K562 (cell line): ENCODE measurements at regions not wholly inside any gene's neighbourhood (a gene's known extent, or its start where the extent isn't known, plus 50 kb on each side); places are given as distances from the start of the nearest gene placed in this dataset.

Experiments
- ATAC-seq: fragments of 200-7000 bp; cut with Tn5 transposase; 3 replicates; pipeline ENCODE4 v1.9.1; 2020; ENCODE audit warnings: moderate library complexity
- BruUV-seq: library from RNA; stranded (reverse); fragments of 400-500 nt; replicated peaks from 2 replicates; lab custom pipeline; 2021; lab: Mats Ljungman, UMichigan
- CTCF ChIA-PET: fragments of 300-600 bp; formaldehyde crosslinking; extraction: SDS; loops from one replicate; lab custom pipeline; 2021; ENCODE audit warnings: low intra/inter-chr PET ratio; lab: Yijun Ruan, JAX
- POLR2A ChIA-PET: fragments of 300-600, 350-650 bp; sonication (Branson Sonifier 250); formaldehyde crosslinking; extraction: SDS; loops from one replicate; lab custom pipeline; 2021; ENCODE audit warnings: antibody characterized with exemption, inconsistent platforms; lab: Yijun Ruan, JAX
- DNase-seq, 4 experiments: peaks; one replicate each; pipeline versions ENCODE4 v3.0.0 to v3.0.0-alpha.2; 2011 to 2018; ENCODE audit warnings: low spot score in 3 of 4, mixed read lengths in 3 of 4; ENCODE audit errors: extremely low read depth in 1 of 4
- FAIRE-seq: peaks from 2 replicates; lab custom pipeline; 2011; peaks lifted over from hg19 to GRCh38; lab: Jason Lieb, UNC
- H2AFZ ChIP-seq: 2 replicates; pipeline ENCODE4 v1.6.0; 2011; ENCODE audit warnings: low read depth, low read length, control low read depth, inconsistent platforms
- H3K27ac ChIP-seq: fragments of 200-600 bp; 3 replicates; pipeline ENCODE4 v1.8.0; 2011; ENCODE audit warnings: low read depth, mild to moderate bottlenecking, control low read depth, inconsistent platforms, low read length, moderate library complexity, mixed read lengths; ENCODE audit errors: extremely low read depth
- H3K27me3 ChIP-seq, 2 experiments: fragments of 300-600 bp in 1 of 2; 2 replicates in 1 of 2; 3 replicates in 1 of 2; pipeline versions ENCODE4 v1.6.0 to v1.8.0; 2011; ENCODE audit warnings: inconsistent platforms in 2 of 2, low read length in 2 of 2, mild to moderate bottlenecking in 1 of 2, mixed read lengths in 1 of 2, moderate library complexity in 1 of 2; ENCODE audit not compliant: control insufficient read depth in 2 of 2, insufficient read depth in 2 of 2
- H3K36me3 ChIP-seq: fragments of 300-600 bp; 3 replicates; pipeline ENCODE4 v1.8.0; 2011; ENCODE audit warnings: mild to moderate bottlenecking, low read length, inconsistent platforms; ENCODE audit not compliant: control insufficient read depth, insufficient read depth
- H3K4me1 ChIP-seq, 2 experiments: fragments of 200-600 bp in 1 of 2; replicated peaks in 1 of 2; 2 replicates in 1 of 2; 3 replicates in 1 of 2; pipeline versions ENCODE4 v1.5.1 to v1.8.0; 2011; ENCODE audit warnings: inconsistent platforms in 2 of 2, low read length in 2 of 2, mild to moderate bottlenecking in 1 of 2, mixed read lengths in 1 of 2, moderate library complexity in 1 of 2; ENCODE audit not compliant: control insufficient read depth in 2 of 2, insufficient read depth in 2 of 2
- H3K4me2 ChIP-seq: 2 replicates; pipeline ENCODE4 v1.6.1; 2011; ENCODE audit warnings: low read length, control low read depth, inconsistent platforms, mixed read lengths; ENCODE audit not compliant: insufficient read depth
- H3K4me3 ChIP-seq: fragments of 200-600 bp; sonication (generic), shearing (Covaris generic); 2 replicates; pipeline ENCODE4 v1.5.1; 2016; ENCODE audit warnings: control low read depth, inconsistent platforms
- H3K79me2 ChIP-seq: fragments of 200-600 bp; 3 replicates; pipeline ENCODE4 v1.8.0; 2011; ENCODE audit warnings: low read length, inconsistent platforms; ENCODE audit not compliant: control insufficient read depth, insufficient read depth
- H3K9ac ChIP-seq, 2 experiments: 2 replicates each; pipeline versions ENCODE4 v1.6.0 to v1.6.1; 2011; ENCODE audit warnings: low read depth in 2 of 2, low read length in 2 of 2, control low read depth in 1 of 2, inconsistent platforms in 1 of 2, mild to moderate bottlenecking in 1 of 2, mixed read lengths in 1 of 2; ENCODE audit not compliant: insufficient read depth in 1 of 2
- H3K9me1 ChIP-seq: one replicate; pipeline ENCODE4 v1.6.0; 2011; ENCODE audit warnings: inconsistent platforms, mild to moderate bottlenecking, low read length, moderate library complexity; ENCODE audit not compliant: control insufficient read depth, insufficient read depth
- H3K9me3 ChIP-seq: replicated peaks from 2 replicates; pipeline ENCODE4 v1.5.1; 2011; ENCODE audit warnings: low read depth, low read length, inconsistent platforms; ENCODE audit not compliant: control insufficient read depth, insufficient read depth
- H4K20me1 ChIP-seq: replicated peaks from 2 replicates; pipeline ENCODE4 v1.6.1; 2011; ENCODE audit warnings: low read length, inconsistent platforms, mixed read lengths; ENCODE audit not compliant: control insufficient read depth, insufficient read depth
- MEIS2 ChIP-seq: fragments of 450-650 bp; IDR thresholded peaks from 2 replicates; pipeline ENCODE4 v1.6.1; 2014; ENCODE audit warnings: mild to moderate bottlenecking; ENCODE audit not compliant: partially characterized antibody
- SMAD3 ChIP-seq: fragments of 450-650 bp; formaldehyde crosslinking; conservative IDR thresholded peaks from 2 replicates; pipeline ENCODE4 v1.4.0; 2020; ENCODE audit warnings: mild to moderate bottlenecking
- TSC22D4 ChIP-seq: fragments of 450-650 bp; IDR thresholded peaks from 2 replicates; pipeline ENCODE4 v1.6.1; 2016; ENCODE audit warnings: missing genetic modification characterization, missing biosample characterization, control low read depth
- XRCC4 ChIP-seq: IDR thresholded peaks from one replicate; pipeline ENCODE4 v1.6.1; 2011; ENCODE audit not compliant: insufficient read depth, insufficient read length; ENCODE audit errors: extremely low read depth
- WGBS: fragments of 100-300 bp; shearing (Covaris generic); methylation state at CpG from one replicate; pipeline ENCODE4 v1.1.6; 2016; ENCODE audit warnings: low coverage, mixed read lengths; ENCODE audit not compliant: insufficient coverage; ENCODE audit errors: missing lambda C conversion rate; 5-methylcytosine and 5-hydroxymethylcytosine counted together
- in situ Hi-C: fragments of 300-500 bp; cut with MboI; formaldehyde crosslinking; loops from 4 replicates; pipeline ENCODE4 v1.15.0; 2018; ENCODE audit warnings: inconsistent platforms, mixed read lengths
- intact Hi-C: fragments of 100-400 bp; cut with micrococcal nuclease; formaldehyde crosslinking; loops from 2 replicates; pipeline ENCODE4 v1.14.2; 2022
- TF ChIP-seq, protein P1 (sequence below): fragments of 450-650 bp; IDR thresholded peaks from 2 replicates; pipeline ENCODE4 v1.6.1; 2016; ENCODE audit warnings: mild to moderate bottlenecking
- TF ChIP-seq, protein P2 (sequence below): fragments of 250-450 bp; sonication (Bioruptor Pico); IDR thresholded peaks from 2 replicates; pipeline ENCODE4 v1.8.0; 2021; ENCODE audit warnings: moderate library complexity, mild to moderate bottlenecking, inconsistent platforms
- TF ChIP-seq, protein P3 (sequence below): sonication (generic); formaldehyde crosslinking; IDR thresholded peaks from 2 replicates; pipeline ENCODE4 v1.8.1; 2023; ENCODE audit warnings: mild to moderate bottlenecking, missing genetic modification reagents
- TF ChIP-seq, protein P4 (sequence below): fragments of 250-450 bp; sonication (Bioruptor Pico); IDR thresholded peaks from 2 replicates; pipeline ENCODE4 v1.8.0; 2021; ENCODE audit warnings: mild to moderate bottlenecking, moderate library complexity
- TF ChIP-seq, protein P5 (sequence below): sonication (generic); formaldehyde crosslinking; IDR thresholded peaks from 2 replicates; pipeline ENCODE4 v1.8.0; 2022; ENCODE audit warnings: mild to moderate bottlenecking, missing genetic modification reagents, borderline replicate concordance

DNA sequence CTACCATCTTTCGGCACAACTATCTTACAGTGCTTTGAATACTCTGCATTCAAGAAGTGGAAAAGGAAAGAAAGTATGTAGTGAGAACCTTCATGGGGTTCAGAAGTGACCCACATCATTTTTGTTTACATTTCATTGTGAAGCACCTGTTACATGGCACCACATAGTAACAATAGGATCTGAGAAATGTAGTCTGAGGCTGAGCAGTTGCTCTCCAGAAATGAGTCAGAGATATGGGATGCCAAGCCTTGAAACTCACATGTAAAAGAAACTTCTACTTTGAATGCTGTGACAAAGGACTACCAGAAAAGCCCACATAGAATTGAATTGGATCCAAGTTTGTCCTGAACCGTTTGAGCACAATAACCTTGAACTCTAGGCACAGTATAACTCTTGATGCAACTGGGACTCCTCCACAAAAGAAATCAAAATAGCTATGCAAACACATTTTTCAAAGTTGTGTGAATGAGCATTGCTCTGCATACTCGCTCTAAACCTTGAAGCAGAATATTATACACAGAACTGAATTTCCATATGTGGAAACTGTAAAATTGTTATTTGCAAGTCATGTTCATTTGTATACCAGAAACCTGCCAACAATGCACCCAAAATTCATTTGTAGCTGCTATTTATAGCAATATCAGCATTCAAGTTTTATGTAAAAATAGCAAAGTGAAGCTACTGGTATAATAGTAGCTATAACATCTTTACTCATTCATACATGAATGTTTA, 400.9 kb upstream of the POU3F2 start:
- DNase-seq (no peak), FAIRE-seq (no peak)
- 0% methylated on average over 3 of the region's 3 CpGs for WGBS
- POLR2A ChIA-PET, result no interaction called here
- no peak overlapping the region for H3K4me2 ChIP-seq
- in situ Hi-C loops, result no loop called here
- TF ChIP-seq TSC22D4, result no peak
- TF ChIP-seq, protein P1, sequence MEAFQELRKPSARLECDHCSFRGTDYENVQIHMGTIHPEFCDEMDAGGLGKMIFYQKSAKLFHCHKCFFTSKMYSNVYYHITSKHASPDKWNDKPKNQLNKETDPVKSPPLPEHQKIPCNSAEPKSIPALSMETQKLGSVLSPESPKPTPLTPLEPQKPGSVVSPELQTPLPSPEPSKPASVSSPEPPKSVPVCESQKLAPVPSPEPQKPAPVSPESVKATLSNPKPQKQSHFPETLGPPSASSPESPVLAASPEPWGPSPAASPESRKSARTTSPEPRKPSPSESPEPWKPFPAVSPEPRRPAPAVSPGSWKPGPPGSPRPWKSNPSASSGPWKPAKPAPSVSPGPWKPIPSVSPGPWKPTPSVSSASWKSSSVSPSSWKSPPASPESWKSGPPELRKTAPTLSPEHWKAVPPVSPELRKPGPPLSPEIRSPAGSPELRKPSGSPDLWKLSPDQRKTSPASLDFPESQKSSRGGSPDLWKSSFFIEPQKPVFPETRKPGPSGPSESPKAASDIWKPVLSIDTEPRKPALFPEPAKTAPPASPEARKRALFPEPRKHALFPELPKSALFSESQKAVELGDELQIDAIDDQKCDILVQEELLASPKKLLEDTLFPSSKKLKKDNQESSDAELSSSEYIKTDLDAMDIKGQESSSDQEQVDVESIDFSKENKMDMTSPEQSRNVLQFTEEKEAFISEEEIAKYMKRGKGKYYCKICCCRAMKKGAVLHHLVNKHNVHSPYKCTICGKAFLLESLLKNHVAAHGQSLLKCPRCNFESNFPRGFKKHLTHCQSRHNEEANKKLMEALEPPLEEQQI, result no peak
- TF ChIP-seq, protein P2, sequence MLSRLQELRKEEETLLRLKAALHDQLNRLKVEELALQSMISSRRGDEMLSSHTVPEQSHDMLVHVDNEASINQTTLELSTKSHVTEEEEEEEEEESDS (CRISPR knock-in tag), result no peak
- TF ChIP-seq, protein P3, sequence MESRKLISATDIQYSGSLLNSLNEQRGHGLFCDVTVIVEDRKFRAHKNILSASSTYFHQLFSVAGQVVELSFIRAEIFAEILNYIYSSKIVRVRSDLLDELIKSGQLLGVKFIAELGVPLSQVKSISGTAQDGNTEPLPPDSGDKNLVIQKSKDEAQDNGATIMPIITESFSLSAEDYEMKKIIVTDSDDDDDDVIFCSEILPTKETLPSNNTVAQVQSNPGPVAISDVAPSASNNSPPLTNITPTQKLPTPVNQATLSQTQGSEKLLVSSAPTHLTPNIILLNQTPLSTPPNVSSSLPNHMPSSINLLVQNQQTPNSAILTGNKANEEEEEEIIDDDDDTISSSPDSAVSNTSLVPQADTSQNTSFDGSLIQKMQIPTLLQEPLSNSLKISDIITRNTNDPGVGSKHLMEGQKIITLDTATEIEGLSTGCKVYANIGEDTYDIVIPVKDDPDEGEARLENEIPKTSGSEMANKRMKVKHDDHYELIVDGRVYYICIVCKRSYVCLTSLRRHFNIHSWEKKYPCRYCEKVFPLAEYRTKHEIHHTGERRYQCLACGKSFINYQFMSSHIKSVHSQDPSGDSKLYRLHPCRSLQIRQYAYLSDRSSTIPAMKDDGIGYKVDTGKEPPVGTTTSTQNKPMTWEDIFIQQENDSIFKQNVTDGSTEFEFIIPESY (CRISPR knock-in tag), result no peak
- TF ChIP-seq, protein P4, sequence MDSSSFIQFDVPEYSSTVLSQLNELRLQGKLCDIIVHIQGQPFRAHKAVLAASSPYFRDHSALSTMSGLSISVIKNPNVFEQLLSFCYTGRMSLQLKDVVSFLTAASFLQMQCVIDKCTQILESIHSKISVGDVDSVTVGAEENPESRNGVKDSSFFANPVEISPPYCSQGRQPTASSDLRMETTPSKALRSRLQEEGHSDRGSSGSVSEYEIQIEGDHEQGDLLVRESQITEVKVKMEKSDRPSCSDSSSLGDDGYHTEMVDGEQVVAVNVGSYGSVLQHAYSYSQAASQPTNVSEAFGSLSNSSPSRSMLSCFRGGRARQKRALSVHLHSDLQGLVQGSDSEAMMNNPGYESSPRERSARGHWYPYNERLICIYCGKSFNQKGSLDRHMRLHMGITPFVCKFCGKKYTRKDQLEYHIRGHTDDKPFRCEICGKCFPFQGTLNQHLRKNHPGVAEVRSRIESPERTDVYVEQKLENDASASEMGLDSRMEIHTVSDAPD (CRISPR knock-in tag), result no peak
- TF ChIP-seq, protein P5, sequence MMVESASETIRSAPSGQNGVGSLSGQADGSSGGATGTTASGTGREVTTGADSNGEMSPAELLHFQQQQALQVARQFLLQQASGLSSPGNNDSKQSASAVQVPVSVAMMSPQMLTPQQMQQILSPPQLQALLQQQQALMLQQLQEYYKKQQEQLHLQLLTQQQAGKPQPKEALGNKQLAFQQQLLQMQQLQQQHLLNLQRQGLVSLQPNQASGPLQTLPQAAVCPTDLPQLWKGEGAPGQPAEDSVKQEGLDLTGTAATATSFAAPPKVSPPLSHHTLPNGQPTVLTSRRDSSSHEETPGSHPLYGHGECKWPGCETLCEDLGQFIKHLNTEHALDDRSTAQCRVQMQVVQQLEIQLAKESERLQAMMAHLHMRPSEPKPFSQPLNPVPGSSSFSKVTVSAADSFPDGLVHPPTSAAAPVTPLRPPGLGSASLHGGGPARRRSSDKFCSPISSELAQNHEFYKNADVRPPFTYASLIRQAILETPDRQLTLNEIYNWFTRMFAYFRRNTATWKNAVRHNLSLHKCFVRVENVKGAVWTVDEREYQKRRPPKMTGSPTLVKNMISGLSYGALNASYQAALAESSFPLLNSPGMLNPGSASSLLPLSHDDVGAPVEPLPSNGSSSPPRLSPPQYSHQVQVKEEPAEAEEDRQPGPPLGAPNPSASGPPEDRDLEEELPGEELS (CRISPR knock-in tag), result no peak
- no peak for TF ChIP-seq SMAD3 (CRISPR knock-in tag)
- no peak for TF ChIP-seq XRCC4
- no peak for TF ChIP-seq MEIS2
- TF ChIP-seq, all 486 proteins: peak for 0
- no peaks in the 10 kb centered on the region for H3K27me3 ChIP-seq
- H3K36me3 ChIP-seq, result no peaks in the 10 kb centered on the region
- H3K4me3 ChIP-seq, result no peak overlapping the region
- no peak for ATAC-seq
- H3K27ac ChIP-seq, result no peak overlapping the region
- H2AFZ ChIP-seq, result no peak overlapping the region
- no TSS peak for BruUV-seq
- no peaks in the 10 kb centered on the region for H3K4me1 ChIP-seq
- H3K9me3 ChIP-seq, result no peaks in the 10 kb centered on the region
- H3K9ac ChIP-seq, result no peak overlapping the region
- H3K9me1 ChIP-seq, result no peaks in the 10 kb centered on the region
- intact Hi-C loops, result no loop called here
- no peaks in the 10 kb centered on the region for H4K20me1 ChIP-seq
- CTCF ChIA-PET, result no interaction called here
- no peaks in the 10 kb centered on the region for H3K79me2 ChIP-seq
